T follicular helper cell (primary cell): ENCODE measurements at regions not wholly inside any gene's neighbourhood (a gene's known extent, or its start where the extent isn't known, plus 50 kb on each side); places are given as distances from the start of the nearest gene placed in this dataset.

Experiments
- DNase-seq: peaks from one replicate; pipeline ENCODE4 v3.0.0-alpha.2; 2020; ENCODE audit warnings: low read depth

DNA sequence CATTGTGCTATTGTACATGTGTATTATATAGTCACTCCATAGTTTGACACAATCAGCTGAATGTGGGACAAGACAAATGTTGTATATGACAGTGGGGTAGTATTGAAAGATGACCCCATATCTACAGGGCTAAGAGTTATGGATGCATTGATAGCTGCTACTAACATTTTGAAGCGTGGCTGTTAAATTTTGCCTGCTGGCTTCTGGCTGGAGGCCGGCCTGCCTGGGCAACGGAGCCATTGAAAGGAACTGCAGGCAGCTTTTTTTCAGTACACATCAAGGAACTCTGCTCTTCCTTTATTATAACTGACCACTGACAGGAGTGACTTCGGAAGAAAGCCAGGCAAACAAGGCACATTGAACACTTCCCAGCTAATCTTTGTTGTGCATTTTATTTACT, 76.1 kb upstream of the TMEM33 start:
- no peak for DNase-seq

DNA sequence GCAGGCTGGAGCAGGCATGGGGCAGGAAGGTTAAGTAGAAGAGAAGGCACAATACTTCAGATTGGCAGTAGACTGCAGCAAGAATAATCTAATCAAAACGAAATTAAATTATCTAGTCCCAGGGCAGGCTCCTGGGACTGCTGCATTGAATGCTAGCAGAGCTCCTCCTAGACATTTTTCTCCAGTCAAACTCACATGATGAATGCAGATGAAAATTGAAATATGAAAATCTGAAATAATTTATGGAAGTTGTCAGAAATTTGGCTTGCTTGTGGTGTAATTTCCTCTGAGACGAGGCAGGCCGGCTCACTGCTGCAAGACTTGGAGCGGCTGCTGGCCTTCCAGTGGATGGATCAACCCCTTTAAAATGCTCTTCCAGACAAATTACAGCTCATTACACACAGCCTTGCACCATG, 78.0 kb upstream of the TMEM33 start:
- no peak for DNase-seq

DNA sequence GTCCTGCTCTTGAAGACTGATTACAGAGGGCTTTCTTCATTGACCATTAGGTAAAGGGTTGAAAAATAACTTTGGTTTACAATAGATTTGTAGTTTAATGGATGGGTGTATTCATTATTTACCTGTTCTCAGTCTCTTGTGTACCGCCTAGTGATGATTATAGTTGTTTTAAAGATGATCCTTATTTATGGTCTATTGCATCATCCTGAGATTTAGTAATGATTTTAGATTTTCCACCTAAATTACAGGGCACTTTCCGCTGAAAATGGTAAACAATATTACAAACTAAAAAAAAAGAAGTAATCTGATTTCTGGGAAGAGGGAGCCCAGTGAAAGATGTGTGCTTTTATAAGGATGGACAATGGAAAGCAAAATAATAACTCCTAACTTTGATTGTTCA, 78.4 kb upstream of the TMEM33 start:
- DNase-seq = no peak

DNA sequence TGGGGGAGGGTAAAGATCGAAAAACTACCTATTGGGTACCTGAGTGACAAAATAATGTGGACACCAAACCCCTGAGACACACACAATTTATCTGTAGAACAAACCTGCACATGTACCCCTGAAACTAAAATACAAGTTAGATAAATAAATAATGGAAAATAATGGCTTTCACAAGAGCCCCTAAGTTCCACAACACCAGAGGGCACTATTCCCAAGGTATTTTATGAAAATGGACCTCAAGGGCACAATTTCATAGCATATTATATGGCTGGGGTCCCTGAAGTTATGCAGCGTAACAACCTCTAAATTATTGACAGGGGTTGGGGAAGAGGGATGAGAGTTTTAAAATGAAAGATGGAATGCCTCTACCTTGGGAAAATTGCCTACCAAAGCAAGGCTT, 81.3 kb upstream of the TMEM33 start:
- no peak for DNase-seq

DNA sequence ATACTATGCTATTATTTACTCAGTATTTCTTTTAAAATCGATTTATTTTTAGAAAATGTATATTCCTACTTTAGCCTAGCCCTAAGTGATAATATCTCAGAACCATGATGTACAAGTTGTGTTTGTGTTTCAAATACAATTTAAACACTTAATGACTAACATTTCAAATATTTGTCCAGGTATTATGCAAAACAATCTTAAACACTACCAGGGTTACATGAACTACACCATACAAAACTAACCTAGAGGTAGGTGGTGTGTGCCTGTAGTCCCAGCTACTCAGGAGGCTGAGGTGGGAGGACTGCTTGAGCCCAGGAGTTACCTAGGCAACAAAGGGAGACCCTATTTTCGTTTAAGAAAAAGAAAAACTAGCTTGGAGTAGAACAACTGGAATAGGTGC, 83.0 kb upstream of the TMEM33 start:
- no peak for DNase-seq

DNA sequence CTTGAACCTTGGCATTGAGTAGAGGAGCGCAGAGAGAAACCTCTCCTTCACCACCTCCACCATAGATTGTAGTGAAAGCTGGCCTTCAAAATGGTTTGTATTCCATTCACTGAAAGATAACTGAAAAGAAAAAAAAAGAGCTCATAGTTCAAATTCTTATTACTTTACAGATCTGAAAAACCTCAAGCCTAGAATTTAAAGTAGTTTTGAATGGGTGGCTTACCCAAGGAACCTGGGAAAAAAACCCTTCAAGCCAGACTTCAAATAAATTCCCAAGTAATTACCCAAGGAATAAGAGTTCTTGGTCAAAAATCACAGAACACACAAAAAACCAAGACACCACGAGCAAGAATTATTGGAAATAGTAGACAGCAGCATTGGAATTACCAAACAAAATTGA, 83.6 kb upstream of the TMEM33 start:
- DNase-seq = no peak

DNA sequence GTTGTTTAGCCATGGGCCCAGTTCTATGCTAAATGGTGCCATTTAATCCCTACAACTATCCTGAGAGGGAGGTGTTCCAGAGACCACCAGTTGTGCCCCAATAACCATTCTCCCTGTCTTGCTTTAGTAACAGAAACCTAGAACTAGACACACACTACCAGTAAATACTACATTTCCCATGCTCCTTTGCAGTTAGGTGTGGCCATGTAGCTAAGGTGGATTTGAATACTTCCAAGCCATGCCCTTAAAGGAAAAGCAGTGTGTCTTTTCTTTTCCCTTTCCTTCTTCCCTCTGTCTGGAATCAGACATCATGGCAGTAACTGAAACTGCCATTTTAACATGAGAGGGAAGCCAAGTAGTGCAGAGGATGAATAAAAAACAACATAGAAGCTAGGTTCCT, 90.9 kb upstream of the TMEM33 start:
- no peak for DNase-seq

DNA sequence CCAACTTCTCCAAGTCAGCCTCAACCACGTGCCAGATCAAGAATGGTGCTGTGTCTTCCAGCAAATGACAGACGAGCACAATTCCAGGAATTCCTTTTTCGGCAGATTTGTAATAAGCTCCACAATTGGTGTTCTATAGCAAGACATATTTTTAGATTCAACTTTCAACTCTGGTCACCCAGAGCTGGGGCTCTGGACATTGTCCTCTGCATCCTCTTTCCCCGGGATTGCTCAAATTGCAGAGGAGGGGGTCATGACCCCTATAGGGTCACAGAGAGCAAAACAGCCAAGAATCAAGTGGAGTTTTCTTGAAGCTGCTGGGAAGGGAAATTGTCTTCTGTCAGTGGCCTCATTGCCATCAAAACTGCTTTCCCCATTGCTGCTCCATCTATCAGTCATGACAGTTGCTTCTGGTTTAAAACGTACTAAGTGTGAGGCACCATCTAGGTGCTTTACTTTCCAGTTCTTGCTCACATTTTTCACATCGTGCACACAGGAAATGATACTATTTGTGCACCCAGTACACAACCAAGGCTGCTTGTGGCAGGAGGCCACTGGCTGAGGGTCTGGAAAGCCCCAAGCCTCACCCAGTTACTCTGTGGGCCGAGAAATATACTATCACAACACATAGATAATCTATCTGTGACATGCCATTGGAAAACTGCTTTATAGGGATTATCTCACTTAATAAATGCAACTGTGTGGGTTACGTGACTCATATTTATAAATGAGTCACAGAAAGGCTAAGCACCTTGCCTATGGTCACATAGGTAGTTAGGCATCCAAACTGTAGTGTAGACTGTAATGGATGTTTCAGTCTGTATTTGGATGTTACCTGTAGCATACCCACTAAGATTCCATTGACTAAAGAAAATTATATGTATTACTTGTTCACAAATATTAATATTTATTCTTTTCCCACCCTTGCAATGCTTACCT, 91.7 kb upstream of the PHOX2B start:
- DNase-seq = no peak

DNA sequence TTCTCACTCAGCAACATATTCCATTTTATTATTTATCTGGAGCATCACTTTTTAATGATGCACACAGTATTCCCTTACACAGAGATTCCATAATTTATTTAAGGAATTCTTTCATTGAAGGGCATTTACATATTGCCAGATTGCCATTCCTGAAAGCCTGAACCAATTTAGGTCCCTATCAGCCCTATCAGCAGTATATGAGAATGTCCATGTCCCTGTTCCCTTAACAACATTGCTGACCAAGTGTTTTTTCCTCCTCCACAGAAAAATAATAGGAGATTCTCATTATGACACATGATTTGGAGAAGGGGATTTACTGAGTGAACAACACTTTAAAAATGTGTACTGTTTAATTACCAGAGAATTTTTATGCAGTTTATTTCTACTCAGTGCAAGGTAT, 90.1 kb upstream of the PHOX2B start:
- DNase-seq = no peak

DNA sequence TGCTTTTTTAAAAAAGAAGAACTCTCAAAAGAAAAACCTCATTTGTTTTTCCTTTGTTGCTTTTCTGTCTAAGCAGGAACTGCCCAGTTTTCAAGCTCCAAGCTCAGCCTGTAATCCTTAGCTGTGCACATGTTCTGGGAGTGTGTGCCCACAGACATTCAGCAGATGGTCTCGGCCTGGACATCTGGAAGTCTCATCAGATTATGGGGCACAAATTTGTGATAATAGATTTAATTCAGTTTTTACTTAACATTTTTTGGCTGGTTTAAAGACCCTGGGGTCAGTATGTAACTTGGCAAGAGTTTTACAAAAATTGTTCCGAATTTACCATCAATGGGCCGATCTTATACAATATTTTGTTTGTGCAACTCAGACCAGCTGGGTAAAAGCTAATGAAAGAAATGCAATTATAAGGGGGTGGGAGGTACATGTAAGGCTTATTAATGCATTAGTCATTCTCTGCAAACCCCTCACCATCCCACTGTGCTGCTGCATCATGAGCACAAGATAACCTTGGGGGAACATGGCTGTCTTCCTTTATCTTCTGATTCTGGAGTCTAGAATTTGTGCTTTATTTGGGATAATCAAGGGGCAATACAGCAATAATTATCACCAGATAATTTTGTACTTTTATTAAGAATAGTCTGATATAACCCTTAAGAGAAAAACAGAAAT, 86.9 kb upstream of the PHOX2B start:
- DNase-seq = no peak

DNA sequence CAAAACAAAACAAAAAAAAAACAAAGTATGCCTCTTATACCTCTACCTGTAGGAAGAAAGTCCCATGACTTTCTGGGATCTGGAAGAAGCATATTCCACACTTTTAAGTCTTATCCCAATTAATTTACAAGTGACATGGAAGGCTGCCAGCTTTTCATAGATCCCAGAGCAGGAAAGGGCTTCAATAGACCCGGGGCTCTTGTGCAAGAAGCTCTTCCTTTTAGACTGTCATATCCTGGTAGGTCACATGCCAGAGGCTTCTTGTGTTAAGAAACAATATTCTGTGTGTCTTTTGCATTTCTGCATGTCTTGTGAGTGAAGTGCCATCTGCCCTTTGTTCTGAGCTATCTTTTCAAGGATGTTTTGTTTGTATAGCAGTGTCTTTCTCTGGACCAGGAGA, 84.4 kb upstream of the PHOX2B start:
- no peak for DNase-seq

DNA sequence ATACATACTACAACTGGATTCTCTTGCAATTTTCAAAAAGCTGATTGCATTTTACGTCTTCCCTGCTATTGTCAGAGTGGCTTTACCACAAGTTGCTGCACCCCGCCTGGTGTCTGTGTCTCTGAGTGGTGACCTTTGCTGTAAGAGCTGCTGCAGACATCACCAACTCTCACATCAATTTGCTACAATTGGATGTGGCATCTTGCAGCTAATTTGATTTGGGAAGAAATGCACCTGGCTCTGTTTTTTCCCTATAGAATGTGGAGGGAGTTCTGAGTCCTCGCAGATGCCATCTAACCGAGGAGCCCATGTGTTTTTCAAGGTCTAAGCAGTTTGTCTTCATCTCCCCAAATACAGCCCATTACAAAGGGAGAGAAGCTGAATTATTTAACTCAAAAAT, 73.8 kb upstream of the PHOX2B start:
- no peak for DNase-seq

DNA sequence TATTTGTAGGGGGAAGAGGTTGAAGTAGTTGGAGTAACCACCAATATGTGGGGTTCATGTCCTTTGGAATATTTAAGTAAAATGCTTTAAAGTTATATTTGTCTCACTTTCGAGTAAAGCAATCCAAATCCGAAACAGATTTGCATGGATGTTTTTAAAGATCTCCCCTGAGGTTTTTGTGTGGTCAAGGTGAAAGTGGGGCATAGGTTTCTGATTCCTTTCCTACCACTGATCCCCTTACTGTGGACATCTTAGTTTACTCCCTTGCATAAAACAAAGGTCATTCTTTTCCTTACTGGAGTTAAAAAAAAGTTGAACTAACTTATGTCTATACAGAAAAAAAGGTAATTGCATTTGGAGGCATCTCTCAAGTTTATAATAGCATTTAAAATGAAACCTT, 71.9 kb upstream of the PHOX2B start:
- no peak for DNase-seq

DNA sequence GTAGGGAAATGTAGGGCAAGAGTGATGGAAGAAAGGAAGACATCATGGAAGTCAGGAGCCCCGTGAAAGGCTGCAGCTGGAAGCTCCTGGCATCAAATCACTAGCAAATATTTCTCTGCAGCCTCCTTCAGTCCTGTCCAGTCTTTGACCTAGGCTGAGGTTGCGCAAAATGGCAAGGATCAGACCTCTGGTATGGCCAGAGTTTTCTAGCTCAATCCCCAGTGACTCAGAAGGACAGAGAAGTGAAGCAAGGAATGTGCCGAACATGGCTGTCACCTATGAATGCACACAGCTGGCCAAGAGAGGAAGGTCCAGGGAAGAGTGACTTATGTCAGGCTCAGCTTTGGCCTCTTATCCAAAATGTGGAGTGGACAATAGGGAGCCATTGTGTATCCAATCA, 71.1 kb upstream of the PHOX2B start:
- DNase-seq = no peak

DNA sequence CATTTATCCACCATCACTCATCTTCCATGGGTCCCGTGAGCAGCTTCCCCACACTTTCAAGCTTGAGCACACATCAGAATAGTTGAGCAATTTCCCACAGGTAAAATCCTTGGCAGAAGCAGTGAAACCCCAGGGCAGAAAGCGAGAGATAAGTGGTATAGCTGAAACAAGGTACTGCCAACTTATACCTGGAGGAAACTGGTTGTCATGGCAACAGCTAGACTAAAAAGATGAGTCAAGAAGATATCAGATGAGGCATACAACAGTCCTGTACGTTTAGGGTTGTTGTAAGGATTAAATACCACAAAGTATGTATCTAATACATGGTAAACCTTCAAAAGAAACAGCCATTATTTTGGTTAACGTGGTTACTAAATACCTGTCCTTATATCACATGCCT, 66.9 kb upstream of the PHOX2B start:
- no peak for DNase-seq

DNA sequence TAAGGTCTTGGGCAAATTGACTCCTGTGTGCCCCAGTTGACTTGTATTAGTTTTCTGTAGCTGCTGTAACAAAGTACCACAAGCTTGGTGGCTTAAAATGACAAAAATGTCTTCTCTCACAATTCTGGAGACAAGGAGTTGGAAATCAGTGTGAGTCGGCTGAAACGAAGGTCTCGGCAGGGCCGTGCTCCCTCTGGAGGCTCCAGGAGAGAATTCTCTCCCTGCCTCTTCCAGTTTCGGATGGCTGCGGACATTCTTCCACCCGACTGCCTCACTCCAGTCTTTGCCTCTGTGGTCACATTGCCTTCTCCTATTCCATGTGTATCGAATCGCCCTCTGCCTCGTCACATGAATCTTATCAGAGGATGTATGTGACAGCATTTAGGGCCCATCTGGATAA, 66.0 kb upstream of the PHOX2B start:
- DNase-seq = no peak

DNA sequence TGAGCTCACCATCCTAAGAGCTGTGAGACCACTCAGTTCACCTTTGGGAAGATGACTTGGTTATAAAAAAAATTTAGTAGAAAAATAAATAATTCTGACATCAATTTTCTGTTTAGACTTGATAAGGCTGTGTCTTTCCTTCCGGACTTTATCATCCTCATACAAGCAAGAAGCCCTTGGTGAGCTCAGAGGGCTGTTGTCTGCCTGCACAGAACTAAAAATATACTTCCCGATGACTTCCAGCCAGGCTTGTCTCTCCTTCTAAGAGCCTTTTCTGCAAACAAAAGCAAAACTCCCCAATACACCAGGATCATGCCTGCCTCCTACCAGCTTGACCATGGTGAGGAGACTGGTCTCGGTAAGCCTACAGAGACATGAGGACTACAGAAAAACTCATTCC, 58.3 kb upstream of the PHOX2B start:
- DNase-seq = no peak

DNA sequence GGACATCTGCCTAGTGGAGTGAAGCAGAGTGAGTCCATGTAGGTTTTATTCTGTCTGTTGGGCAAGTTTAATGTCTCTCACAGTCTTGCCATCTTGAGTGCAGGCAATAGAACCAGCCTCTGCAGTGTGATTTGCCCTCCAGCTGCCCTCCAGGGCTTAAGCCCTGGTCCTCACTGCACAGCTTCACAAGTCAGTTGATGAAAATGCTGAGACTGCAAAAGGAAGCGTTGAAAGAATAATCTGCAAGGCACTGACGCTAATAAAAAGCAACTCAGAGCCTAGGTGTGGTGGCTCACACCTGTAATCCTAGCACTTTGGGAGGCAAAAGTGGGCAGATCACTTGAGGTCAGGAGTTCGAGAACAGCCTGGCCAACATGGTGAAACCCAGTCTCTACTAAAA, 54.1 kb upstream of the PHOX2B start:
- DNase-seq = no peak

DNA sequence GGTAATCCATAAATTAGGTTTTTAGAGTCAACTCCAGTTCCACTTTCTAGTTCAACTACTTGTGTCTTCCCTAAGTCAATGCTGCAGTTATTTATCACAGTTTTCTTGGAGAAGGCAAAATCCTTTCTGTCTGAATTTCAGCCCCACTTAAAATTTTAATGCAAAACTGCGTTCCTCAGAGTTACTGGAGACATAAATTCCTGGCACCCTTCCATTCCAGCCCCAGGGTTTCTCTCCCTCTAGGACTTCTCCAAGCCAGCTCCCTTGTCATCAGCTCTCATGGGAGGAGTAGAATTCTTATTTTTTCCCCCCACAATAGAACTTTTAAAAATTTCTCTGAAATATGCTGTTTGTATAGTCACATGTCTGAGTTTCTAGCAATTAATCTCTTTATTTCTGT, 50.6 kb upstream of the PHOX2B start:
- no peak for DNase-seq
